ENCODE measurements at regions not wholly inside any gene's neighbourhood (a gene's known extent, or its start where the extent isn't known, plus 50 kb on each side); places are given as distances from the start of the nearest gene placed in this dataset.
A peak's percentile ranks its signal among the peaks of the same experiment; 100 is the strongest.

DNA sequence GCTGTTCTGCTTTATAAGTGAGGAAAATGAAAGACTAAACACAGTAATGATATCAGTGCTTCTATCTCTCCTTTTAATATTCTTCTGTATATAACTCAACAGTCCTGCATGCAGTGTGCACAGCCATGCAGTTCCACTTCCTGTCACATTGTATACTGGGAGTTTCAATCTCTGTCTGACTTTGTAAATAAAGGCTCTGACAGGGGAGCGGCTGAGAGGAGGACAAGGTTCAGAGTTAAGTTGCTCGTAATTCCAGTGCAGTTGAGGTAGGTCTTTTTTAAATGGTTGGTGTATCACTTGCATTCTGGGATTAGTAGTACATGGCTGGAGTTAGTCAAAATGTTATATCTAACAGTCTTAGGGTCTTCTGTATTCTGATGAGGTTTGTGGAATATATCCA, 264.5 kb downstream of the OLFM3 start:
- intact Hi-C loops (cut with DNase I): no loop called here
- Histone ChIP-seq H3K27me3 (no peaks in the 10 kb centered on the region), H3K9ac (ENCODE audit: low read depth in 2 of 2, low read length in 2 of 2) (no peak overlapping the region), H3K9me3 (no peaks in the 10 kb centered on the region), H3K4me3 (no peak overlapping the region), H3K27ac (no peak overlapping the region), H3K4me1 (no peaks in the 10 kb centered on the region), H3K36me3 (no peaks in the 10 kb centered on the region)
- peak; percentile 37 for DNase-seq
- TF ChIP-seq, protein P1, sequence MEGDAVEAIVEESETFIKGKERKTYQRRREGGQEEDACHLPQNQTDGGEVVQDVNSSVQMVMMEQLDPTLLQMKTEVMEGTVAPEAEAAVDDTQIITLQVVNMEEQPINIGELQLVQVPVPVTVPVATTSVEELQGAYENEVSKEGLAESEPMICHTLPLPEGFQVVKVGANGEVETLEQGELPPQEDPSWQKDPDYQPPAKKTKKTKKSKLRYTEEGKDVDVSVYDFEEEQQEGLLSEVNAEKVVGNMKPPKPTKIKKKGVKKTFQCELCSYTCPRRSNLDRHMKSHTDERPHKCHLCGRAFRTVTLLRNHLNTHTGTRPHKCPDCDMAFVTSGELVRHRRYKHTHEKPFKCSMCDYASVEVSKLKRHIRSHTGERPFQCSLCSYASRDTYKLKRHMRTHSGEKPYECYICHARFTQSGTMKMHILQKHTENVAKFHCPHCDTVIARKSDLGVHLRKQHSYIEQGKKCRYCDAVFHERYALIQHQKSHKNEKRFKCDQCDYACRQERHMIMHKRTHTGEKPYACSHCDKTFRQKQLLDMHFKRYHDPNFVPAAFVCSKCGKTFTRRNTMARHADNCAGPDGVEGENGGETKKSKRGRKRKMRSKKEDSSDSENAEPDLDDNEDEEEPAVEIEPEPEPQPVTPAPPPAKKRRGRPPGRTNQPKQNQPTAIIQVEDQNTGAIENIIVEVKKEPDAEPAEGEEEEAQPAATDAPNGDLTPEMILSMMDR (IDR thresholded peaks at IDR 0.05): no peak

DNA sequence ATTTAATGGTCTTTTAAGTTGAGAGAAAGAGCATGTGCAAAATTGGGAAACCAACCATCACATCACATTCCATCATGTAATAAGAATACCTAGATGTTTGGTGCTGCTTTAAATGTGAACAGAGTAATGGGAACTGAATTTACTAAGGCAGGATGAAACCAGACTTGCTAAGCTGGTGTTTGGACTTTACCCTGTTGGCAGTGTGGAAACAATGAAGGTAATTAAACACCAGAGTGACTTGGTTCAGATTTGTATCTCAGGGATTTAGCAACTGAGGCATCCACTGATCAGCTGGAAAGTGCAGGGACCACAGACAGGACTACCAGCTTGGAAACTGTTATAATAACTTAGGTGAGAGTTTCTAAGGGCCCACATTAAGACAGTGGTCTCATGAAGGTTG, 263.4 kb downstream of the OLFM3 start:
- Histone ChIP-seq H3K4me3 (no peak overlapping the region), H3K36me3 (no peaks in the 10 kb centered on the region), H3K9ac (ENCODE audit: low read depth in 2 of 2, low read length in 2 of 2) (no peak overlapping the region), H3K4me1 (no peaks in the 10 kb centered on the region), H3K27me3 (no peaks in the 10 kb centered on the region), H3K27ac (no peak overlapping the region), H3K9me3 (no peaks in the 10 kb centered on the region)
- TF ChIP-seq, protein P1 (IDR thresholded peaks at IDR 0.05): no peak
- intact Hi-C loops (cut with DNase I): no loop called here
- DNase-seq: peak; percentile 37

DNA sequence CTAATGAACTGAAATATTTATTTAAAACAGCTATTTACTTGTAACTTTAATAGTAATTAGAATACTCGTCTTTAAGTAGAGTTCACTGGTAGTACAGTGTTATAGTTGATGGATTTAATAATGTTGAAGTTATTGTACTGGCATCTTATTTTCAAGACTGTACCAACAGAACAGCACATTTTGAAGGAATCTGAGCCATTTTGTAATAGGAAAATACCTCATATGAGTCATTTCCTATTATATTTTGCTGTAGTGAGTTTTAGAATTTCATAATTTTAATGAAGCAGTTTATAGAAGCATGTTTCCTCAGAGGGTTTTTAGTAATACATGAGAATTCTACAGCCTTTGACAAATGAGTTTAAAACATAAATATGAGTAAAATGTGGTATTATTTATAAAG, 258.3 kb downstream of the OLFM3 start:
- Histone ChIP-seq H3K9ac (ENCODE audit: low read depth in 2 of 2, low read length in 2 of 2) (no peak overlapping the region), H3K9me3 (no peaks in the 10 kb centered on the region), H3K36me3 (no peaks in the 10 kb centered on the region), H3K4me3 (no peak overlapping the region), H3K4me1 (no peaks in the 10 kb centered on the region), H3K27me3 (no peaks in the 10 kb centered on the region), H3K27ac (no peak overlapping the region)
- TF ChIP-seq, protein P1 (IDR thresholded peaks at IDR 0.05): no peak
- DNase-seq: no peak
- intact Hi-C loops (cut with DNase I): no loop called here

GRCh38 chr1:101739146-101739545, 257.6 kb downstream of the OLFM3 start:
- no peaks in the 10 kb centered on the region for H3K4me1 ChIP-seq
- H3K4me3 ChIP-seq: no peak overlapping the region
- H3K27me3 ChIP-seq: no peaks in the 10 kb centered on the region
- intact Hi-C loops (cut with DNase I): no loop called here
- H3K27ac ChIP-seq: no peak overlapping the region
- no peak overlapping the region for H3K9ac ChIP-seq (ENCODE audit: low read depth in 2 of 2, low read length in 2 of 2)
- H3K36me3 ChIP-seq: no peaks in the 10 kb centered on the region
- DNase-seq: no peak
- TF ChIP-seq, protein P1 (IDR thresholded peaks at IDR 0.05): no peak
- no peaks in the 10 kb centered on the region for H3K9me3 ChIP-seq

DNA sequence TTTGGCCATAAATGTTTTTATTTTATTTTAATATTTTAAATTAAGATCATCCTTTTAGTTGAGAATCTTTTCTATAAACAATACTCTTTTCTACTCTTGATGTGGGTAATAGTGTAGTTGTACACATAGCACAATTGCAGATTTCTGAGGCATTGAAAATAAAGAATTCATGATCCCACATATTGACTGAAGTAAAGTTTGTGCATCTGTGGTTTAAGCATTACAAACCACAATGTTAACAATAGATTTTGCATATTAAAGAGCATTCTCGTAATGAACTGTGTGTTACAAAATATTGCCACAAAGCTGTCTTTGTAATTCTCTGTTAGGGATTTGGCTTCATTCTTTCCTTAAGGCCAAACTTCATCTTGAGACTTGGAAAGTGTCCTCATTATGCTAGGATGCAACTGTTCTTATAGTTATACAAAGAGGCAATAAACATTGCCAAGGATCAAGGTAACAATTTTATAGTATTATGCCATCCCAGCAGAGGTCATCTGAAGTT, 256.8 kb downstream of the OLFM3 start:
- no peaks in the 10 kb centered on the region for H3K4me1 ChIP-seq
- no peak overlapping the region for H3K4me3 ChIP-seq
- intact Hi-C loops (cut with DNase I): no loop called here
- H3K27me3 ChIP-seq: no peaks in the 10 kb centered on the region
- H3K27ac ChIP-seq: no peak overlapping the region
- no peak for DNase-seq
- no peaks in the 10 kb centered on the region for H3K9me3 ChIP-seq
- H3K36me3 ChIP-seq: no peaks in the 10 kb centered on the region
- no peak overlapping the region for H3K9ac ChIP-seq (ENCODE audit: low read depth in 2 of 2, low read length in 2 of 2)
- TF ChIP-seq, protein P1 (IDR thresholded peaks at IDR 0.05): no peak

DNA sequence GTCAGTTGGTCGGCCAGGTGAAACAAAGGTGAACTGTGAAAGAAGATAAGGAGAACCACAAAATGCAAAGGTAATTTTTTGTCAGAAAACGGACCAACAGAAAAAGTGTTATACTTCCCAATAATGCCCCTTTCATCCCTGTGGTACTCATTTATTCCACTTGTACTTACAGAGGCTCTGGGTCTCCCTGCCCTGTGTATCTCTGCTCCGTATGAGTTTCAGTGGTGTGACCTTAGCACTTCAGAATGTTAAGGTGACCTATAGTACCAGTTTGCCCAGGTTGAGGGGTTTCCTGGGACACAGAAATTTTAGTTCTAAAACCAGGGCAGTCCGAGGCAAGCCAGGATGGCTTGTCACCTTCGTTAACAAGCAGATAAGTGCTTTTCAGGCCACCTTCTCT, 254.8 kb downstream of the OLFM3 start:
- intact Hi-C loops (cut with DNase I): no loop called here
- Histone ChIP-seq H3K4me1 (no peaks in the 10 kb centered on the region), H3K4me3 (no peak overlapping the region), H3K9ac (ENCODE audit: low read depth in 2 of 2, low read length in 2 of 2) (no peak overlapping the region), H3K36me3 (no peaks in the 10 kb centered on the region), H3K9me3 (no peaks in the 10 kb centered on the region), H3K27ac (no peak overlapping the region), H3K27me3 (no peaks in the 10 kb centered on the region)
- no peak for DNase-seq
- TF ChIP-seq, protein P1 (IDR thresholded peaks at IDR 0.05): no peak
